Calu3 (cell line): ENCODE measurements at regions not wholly inside any gene's neighbourhood (a gene's known extent, or its start where the extent isn't known, plus 50 kb on each side); places are given as distances from the start of the nearest gene placed in this dataset.

Experiments
- BruUV-seq: library from RNA; stranded (reverse); fragments of 400-500 nt; replicated peaks from 2 replicates; lab custom pipeline; 2021; lab: Mats Ljungman, UMichigan
- CTCF ChIA-PET: fragments of 300-600 bp; sonication (Branson Sonifier 250); formaldehyde crosslinking; loops from one replicate; lab custom pipeline; 2022; ENCODE audit warnings: antibody characterized with exemption; lab: Charles Lee
- DNase-seq: peaks from one replicate; pipeline ENCODE4 v3.0.0; 2022
- H3K27ac Mint-ChIP-seq: one replicate; pipeline ENCODE4 v1.8.0; 2022; ENCODE audit warnings: mixed read lengths; ENCODE audit not compliant: unreplicated experiment
- H3K27me3 Mint-ChIP-seq: one replicate; pipeline ENCODE4 v1.8.0; 2022; ENCODE audit warnings: mixed read lengths; ENCODE audit not compliant: unreplicated experiment
- H3K36me3 Mint-ChIP-seq: one replicate; pipeline ENCODE4 v1.8.0; 2022; ENCODE audit warnings: mild to moderate bottlenecking, moderate library complexity, mixed read lengths; ENCODE audit not compliant: insufficient read depth, unreplicated experiment
- H3K4me1 Mint-ChIP-seq: one replicate; pipeline ENCODE4 v1.8.0; 2022; ENCODE audit warnings: mild to moderate bottlenecking, low read depth, mixed read lengths; ENCODE audit not compliant: unreplicated experiment
- H3K4me3 Mint-ChIP-seq: one replicate; pipeline ENCODE4 v1.8.0; 2022; ENCODE audit warnings: mild to moderate bottlenecking, low read depth, moderate library complexity, mixed read lengths; ENCODE audit not compliant: unreplicated experiment
- H3K9me3 Mint-ChIP-seq: one replicate; pipeline ENCODE4 v1.8.0; 2022; ENCODE audit warnings: low read depth, mixed read lengths; ENCODE audit not compliant: unreplicated experiment
- intact Hi-C: fragments of 100-400 bp; cut with micrococcal nuclease; formaldehyde crosslinking; loops from one replicate; pipeline ENCODE4 v1.10.0; 2022; ENCODE audit not compliant: unreplicated experiment
- TF ChIP-seq, protein P1 (sequence below): fragments of 200-600 bp; IDR thresholded peaks from one replicate; pipeline ENCODE4 v1.8.0; 2022; ENCODE audit warnings: antibody characterized with exemption; ENCODE audit not compliant: unreplicated experiment

DNA sequence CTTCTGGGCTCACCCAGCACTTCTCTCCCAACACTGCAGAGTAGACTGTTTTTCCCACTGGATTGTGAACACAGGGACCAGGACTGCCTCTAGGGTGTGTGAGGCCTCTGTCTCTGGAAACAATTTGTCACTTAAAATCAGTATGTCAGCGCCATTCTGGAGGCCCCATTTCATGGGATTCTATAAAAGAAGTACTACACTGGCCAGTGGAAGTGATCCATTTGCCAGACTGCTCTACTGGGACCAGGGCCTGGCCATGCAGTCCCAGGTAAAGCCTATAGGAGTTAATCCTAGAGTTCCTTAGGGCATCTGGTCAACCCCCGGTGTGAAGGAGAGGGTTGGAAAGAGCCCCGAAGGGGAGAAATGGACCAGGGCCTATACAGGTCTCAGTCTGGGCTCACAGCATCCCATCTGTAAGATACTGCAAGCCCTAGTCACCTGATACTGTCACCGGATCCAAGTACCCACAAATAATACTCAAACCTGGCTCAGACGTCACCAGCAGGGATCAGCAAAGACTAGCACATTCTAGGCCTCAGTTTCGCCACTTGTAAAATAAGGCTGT is 245.0 kb downstream of the FOXD2 start:
- Mint-ChIP-seq H3K36me3 (no peaks in the 10 kb centered on the region), H3K4me1 (peaks cover 10% of the 10 kb centered on the region), H3K4me3 (no peak overlapping the region), H3K27me3 (peaks cover 10% of the 10 kb centered on the region), H3K27ac (no peak overlapping the region), H3K9me3 (no peaks in the 10 kb centered on the region)
- no peak for DNase-seq
- CTCF ChIA-PET, result no interaction called here
- no TSS peak for BruUV-seq
- TF ChIP-seq, protein P1, sequence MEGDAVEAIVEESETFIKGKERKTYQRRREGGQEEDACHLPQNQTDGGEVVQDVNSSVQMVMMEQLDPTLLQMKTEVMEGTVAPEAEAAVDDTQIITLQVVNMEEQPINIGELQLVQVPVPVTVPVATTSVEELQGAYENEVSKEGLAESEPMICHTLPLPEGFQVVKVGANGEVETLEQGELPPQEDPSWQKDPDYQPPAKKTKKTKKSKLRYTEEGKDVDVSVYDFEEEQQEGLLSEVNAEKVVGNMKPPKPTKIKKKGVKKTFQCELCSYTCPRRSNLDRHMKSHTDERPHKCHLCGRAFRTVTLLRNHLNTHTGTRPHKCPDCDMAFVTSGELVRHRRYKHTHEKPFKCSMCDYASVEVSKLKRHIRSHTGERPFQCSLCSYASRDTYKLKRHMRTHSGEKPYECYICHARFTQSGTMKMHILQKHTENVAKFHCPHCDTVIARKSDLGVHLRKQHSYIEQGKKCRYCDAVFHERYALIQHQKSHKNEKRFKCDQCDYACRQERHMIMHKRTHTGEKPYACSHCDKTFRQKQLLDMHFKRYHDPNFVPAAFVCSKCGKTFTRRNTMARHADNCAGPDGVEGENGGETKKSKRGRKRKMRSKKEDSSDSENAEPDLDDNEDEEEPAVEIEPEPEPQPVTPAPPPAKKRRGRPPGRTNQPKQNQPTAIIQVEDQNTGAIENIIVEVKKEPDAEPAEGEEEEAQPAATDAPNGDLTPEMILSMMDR, result no peak
- intact Hi-C loops, result no loop called here

DNA sequence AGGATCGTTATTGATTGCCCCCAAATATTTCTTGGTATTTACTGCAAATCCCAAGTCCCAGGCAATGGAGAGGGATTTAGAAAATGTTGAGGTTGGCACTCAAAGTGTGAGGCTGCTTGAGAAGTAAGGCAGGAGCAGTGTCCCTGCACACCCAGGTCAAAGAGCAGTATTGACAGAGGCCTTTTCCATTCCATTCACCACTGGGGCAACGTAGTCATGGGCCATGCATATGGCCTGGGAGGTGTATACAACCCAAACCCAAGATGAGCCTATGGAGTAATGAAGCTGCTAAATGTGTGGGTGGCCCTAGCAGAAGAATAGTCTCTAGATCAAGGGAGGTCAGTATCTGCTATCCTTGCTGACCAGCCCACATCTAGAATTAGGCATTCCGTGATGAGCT is 245.6 kb downstream of the FOXD2 start:
- H3K4me1 Mint-ChIP-seq, result peaks cover 10% of the 10 kb centered on the region
- peaks cover 10% of the 10 kb centered on the region for H3K27me3 Mint-ChIP-seq
- no TSS peak for BruUV-seq
- DNase-seq, result no peak
- CTCF ChIA-PET, result no interaction called here
- H3K4me3 Mint-ChIP-seq, result no peak overlapping the region
- H3K27ac Mint-ChIP-seq, result no peak overlapping the region
- H3K36me3 Mint-ChIP-seq, result no peaks in the 10 kb centered on the region
- intact Hi-C loops, result no loop called here
- H3K9me3 Mint-ChIP-seq, result no peaks in the 10 kb centered on the region
- TF ChIP-seq, protein P1, result no peak

DNA sequence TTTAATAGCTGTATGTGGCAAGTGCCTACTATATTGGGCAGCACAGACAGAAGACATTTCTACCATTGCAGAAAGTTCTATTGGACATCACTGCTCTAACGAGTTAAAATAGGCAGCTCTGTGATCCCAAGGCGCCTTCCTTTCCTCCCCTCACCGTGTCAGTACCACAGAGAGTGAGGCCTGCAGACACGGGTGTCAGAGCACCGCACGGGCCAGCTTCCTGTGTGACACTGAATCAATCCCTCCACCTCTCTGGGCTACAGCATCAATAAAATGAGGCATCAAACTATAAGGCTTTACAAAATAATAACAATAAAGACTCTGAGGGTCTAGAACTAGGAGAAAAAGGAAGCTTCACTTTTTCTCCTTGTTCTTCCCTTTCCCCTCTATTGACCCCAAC is 246.7 kb downstream of the FOXD2 start:
- TF ChIP-seq, protein P1, result no peak
- BruUV-seq, result no TSS peak
- Mint-ChIP-seq H3K36me3 (no peaks in the 10 kb centered on the region), H3K27ac (no peak overlapping the region), H3K4me3 (no peak overlapping the region), H3K9me3 (no peaks in the 10 kb centered on the region), H3K4me1 (peaks cover 10% of the 10 kb centered on the region), H3K27me3 (peaks cover 10% of the 10 kb centered on the region)
- CTCF ChIA-PET, result no interaction called here
- no peak for DNase-seq
- intact Hi-C loops, result no loop called here

DNA sequence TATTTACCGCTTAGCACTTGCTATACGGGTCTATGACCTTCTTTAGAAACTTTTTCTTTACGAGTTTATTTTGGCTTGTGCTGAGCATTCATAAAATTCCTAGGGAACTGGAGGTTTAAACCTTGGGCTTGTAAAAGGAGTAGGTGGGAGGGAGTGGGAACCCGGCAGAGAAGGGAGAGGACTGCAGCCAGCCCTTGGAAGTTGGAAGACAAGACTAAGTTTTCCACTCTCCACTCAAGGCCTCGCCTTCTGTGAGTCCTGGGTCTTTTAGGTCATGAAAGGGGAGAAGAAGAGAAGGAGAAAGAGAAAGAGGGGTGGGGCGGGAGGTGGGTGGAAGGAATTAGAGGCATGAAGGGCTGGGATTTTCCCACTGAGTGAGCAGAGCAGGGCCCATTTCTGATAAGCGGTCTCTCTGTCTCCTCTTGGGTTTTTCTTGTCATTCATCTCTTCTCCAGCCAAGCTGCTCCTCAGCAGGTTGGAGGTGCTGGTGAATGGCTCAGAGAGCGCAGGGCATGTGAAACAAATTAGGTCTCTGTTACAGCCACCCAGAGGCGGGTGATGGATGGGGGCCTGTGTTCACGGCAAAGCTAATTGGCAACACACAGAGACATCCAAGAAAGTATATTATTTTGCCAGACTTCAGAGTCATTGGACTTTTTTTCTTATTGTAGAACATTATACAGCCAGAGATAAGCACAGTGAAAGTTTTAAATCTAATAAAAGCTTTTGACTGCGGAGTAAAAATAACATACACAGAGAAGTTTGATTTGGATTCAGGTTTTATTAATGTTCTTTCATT is 247.3 kb downstream of the FOXD2 start:
- peaks cover 10% of the 10 kb centered on the region for H3K27me3 Mint-ChIP-seq
- no peaks in the 10 kb centered on the region for H3K9me3 Mint-ChIP-seq
- BruUV-seq, result no TSS peak
- peaks cover 10% of the 10 kb centered on the region for H3K4me1 Mint-ChIP-seq
- TF ChIP-seq, protein P1, result no peak
- no peak overlapping the region for H3K4me3 Mint-ChIP-seq
- no peaks in the 10 kb centered on the region for H3K36me3 Mint-ChIP-seq
- intact Hi-C loops, result no loop called here
- CTCF ChIA-PET, result no interaction called here
- H3K27ac Mint-ChIP-seq, result no peak overlapping the region
- no peak for DNase-seq
